ENCODE measurements at regions not wholly inside any gene's neighbourhood (a gene's known extent, or its start where the extent isn't known, plus 50 kb on each side); places are given as distances from the start of the nearest gene placed in this dataset.

DNA sequence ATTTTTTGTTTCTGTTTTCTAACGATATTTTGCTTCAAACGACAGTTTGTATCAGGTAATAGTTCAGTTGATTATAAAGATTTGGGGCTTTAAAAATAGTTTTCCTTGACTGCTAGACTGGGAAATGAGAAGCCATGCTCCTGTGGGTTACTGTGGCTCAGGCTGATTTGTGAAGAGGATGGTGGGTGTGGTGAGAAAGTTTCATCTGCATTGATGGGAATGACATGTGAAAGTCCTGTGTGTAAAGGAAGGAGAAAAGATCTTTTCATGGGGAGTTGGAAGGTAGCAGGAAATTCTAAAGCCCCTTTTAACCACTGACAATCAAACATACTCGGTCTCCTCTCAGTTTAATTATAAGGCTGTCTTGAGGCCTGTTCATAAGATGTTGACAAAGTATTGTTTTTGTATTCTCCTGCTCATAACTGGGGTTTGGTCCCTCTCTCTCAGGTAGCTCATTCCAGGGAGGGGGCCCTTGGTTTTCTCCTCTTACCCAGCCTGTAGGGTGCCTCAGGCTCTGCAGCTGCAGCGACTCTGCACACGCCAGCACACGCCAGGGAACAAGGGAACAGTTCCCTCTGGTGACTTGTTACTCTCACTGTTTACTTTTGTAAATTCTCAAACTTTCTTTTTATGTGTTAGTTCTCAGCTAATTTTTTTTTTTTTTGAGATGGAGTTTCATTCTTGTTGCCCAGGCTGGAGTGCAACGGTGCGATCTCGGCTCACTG, 91.6 kb downstream of the CARTPT start:
- TF ChIP-seq, protein P1, sequence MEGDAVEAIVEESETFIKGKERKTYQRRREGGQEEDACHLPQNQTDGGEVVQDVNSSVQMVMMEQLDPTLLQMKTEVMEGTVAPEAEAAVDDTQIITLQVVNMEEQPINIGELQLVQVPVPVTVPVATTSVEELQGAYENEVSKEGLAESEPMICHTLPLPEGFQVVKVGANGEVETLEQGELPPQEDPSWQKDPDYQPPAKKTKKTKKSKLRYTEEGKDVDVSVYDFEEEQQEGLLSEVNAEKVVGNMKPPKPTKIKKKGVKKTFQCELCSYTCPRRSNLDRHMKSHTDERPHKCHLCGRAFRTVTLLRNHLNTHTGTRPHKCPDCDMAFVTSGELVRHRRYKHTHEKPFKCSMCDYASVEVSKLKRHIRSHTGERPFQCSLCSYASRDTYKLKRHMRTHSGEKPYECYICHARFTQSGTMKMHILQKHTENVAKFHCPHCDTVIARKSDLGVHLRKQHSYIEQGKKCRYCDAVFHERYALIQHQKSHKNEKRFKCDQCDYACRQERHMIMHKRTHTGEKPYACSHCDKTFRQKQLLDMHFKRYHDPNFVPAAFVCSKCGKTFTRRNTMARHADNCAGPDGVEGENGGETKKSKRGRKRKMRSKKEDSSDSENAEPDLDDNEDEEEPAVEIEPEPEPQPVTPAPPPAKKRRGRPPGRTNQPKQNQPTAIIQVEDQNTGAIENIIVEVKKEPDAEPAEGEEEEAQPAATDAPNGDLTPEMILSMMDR (conservative IDR thresholded peaks at IDR 0.05 in 1 of 2, IDR thresholded peaks at IDR 0.05 in 1 of 2; ENCODE audit: extremely low read depth in 1 of 2, insufficient read depth in 1 of 2, low read depth in 1 of 2, low read length in 2 of 2), result no peak
- TF ChIP-seq EZH2 (IDR thresholded peaks at IDR 0.05; ENCODE audit: borderline replicate concordance, low read length), result no peak
